ENCODE measurements at regions not wholly inside any gene's neighbourhood (a gene's known extent, or its start where the extent isn't known, plus 50 kb on each side); places are given as distances from the start of the nearest gene placed in this dataset.
"Not testable (repeated sequence)": the region's sequence is repeated elsewhere in the genome, so short reads cannot be mapped to it uniquely, and the experiment has no call there.

GRCh38 chr5:40453689-40454088, 226.0 kb upstream of the PTGER4 start:
- DNase-seq: no peak

DNA sequence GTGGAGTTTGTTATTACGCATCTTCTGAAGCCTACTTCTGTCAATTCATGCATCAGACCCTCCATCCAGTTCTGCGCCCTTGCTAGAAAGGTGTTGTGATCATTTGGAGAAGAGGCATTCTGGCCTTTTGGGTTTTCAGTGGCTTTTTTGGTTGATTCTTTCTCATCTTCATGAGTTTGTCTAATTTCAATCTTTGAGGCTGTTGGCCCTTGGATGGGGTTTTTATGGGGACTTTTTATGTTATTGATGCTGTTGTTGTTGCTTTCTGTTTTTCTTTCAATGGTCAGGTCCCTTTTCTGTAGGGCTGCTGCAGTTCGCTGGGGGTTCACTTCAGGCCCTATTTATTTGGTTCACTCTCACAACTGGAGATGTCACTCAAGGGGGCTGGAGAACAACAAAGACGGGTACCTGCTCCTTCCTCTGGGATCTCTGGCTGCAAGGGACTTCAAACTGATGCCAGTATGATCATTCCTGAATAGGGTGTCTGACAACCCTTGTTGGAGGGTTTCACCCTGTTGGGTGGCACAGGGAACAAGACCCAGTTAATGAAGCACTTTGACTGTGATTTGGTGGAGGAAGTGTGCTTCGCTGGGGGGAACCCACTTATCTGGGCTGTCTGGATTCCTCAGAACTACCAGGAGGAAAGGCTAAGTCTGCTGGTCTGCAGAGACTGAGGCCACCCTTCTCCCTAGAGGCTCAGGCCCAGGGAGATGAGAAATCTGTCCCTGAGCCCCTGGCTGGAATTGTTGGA, 226.7 kb upstream of the PTGER4 start:
- DNase-seq: no peak

DNA sequence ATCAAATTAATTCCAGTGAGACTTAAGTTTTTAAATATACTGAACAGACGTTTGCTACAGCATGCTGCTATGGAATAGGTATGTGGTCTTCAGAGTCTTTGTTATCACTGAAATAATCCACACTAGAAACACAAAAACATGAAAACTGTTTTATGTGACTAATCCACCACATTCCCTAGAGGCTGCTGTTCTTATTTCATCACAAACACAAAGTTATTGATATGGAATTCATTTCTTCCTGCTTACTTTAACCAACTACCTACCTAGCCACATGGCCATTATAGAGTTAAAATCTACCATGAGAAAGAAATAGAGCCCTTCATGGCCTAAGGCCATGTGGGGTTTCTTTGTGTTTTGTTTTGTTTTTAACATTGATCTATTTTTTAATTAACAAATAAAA, 232.3 kb upstream of the PTGER4 start:
- no peak for DNase-seq

DNA sequence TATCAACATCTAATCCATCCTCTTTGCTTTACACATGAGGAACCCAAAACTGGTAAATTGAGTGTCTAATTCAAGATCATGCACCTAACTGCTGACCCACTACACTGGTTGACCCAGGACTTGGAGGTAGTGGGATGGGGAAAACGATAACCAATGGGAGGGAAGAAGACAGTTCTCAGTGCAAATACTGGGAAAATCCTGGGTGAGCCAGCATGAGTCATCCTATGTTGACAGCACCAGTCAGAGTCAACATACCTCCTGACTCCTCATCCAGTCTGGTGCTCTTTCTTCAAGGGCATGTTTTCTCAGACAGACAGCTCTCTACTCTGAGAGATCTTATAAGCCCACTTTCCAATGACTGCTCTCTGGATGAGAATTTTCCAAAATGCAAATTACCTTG, 232.8 kb upstream of the PTGER4 start:
- peak in 1 of 2 donors; percentile 7 for DNase-seq

DNA sequence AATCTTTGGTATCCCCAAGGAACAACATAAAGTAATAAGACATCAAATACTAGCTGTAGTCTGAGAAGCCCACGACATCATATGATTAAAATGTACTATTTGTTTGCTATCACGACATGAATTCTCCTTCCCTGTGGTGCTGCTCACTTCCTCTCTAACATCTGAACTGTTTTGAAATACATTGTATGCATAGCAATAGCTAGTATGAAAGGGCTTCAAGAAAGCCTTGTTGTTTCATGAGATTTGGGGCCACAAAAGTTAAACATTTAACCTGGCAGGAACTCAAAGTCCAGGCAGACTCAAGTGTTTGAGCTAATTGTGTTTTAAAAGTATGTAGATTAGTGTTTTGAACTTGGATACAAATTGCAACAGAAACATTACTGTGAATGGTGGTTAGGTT, 237.4 kb upstream of the PTGER4 start:
- no peak for DNase-seq

- DNase-seq: peak; percentile 61 to 65
Measured at GRCh38 chr5:40441733-40442132, 238.0 kb upstream of the PTGER4 start.

- DNase-seq: no peak
Measured at GRCh38 chr5:40440746-40441145, 239.0 kb upstream of the PTGER4 start.

DNA sequence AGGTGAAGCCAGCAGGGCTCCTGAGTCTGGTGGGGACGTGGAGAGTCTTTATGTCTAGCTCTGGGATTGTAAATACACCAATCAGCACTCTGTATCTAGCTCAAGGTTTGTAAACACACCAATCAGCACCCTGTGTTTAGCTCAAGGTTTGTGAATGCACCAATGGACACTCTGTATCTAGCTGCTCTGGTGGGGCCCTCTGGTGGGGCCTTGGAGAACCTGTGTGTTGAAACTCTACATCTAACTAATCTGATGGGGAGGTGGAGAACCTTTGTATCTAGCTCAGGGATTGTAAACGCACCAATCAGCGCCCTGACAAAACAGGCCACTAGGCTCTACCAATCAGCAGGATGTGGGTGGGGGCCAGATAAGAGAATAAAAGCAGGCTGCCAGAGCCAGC, 240.6 kb upstream of the PTGER4 start:
- DNase-seq: peak; percentile 20 to 29

- DNase-seq: not testable (repeated sequence)
Measured at GRCh38 chr5:40438646-40439045, 241.1 kb upstream of the PTGER4 start.

DNA sequence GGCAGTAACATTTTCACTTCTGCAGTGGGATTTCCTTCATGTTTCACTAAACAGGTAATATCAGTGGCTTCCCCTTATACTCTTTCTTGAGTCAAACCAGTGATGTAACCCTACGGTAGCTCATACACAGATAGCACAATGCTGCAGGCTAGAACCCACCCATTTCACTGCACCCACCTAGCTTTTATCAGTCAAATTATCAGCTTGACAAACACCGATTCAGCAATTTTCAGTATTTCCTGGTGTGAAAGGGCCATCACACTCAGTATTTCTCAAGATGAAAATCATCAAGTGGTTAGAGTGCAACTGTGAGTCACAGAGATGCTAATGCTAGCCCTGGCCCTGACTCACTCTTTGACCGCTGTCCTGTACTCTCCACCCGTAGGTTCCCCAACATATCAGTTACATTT, 242.3 kb upstream of the PTGER4 start:
- DNase-seq: peak; percentile 16 to 21

DNA sequence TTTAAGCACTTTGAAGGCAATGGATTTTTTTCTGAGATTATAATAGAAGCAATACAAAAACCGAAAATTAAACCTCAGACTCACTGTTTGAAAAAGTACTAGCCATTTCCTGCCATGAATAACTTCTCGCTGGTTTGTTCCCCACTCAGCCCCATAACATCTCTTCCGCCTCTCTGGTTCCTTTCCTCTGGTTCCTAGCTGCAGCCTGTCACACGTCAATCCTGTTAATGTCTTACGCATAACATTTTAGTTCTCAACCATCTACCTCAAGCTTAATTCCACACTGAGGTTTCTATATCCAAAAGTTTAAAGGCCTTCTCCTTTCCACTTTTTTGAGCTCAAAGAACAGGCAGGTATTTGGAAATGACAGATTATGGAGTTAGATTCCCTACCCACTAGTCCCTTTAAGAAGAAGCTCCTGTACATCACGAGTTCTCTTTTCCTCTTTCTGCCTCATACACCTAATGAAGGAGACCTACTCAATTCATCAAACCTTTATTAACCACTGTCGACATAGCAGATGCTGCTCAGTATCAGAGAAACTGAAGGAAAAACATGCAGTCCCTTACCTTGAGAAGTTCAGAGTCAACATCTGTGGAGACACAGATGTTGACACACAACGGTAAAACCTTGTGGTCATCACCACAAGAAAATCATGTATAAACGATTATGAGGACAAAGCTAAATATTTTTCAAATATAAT, 243.0 kb upstream of the PTGER4 start:
- peak; percentile 29 to 36 for DNase-seq

DNA sequence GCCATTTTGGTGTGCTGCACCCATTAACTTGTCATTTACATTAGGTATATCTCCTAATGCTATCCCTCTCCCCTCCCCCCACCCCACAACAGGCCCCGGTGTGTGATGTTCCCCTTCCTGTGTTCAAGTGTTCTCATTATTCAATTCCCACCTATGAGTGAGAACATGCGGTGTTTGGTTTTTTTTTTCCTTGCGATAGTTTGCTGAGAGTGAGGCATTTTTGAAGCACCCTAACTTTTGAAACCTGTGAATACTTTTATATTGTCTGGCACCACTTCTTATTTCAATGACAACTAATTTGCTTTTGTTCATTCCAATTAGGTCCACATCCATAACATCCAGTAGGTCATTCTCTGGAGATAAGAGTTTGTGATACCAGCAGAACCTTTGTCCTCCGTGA, 244.0 kb upstream of the PTGER4 start:
- not testable (repeated sequence) for DNase-seq

- no peak for DNase-seq
Measured at GRCh38 chr5:40432836-40433235, 246.9 kb upstream of the PTGER4 start.

GRCh38 chr5:40431734-40432133, 248.0 kb upstream of the PTGER4 start:
- DNase-seq: no peak

- DNase-seq: no peak
Measured at GRCh38 chr5:40430101-40430710, 249.5 kb upstream of the PTGER4 start.

GRCh38 chr5:40429258-40430100, 250.2 kb upstream of the PTGER4 start:
- DNase-seq: no peak

DNA sequence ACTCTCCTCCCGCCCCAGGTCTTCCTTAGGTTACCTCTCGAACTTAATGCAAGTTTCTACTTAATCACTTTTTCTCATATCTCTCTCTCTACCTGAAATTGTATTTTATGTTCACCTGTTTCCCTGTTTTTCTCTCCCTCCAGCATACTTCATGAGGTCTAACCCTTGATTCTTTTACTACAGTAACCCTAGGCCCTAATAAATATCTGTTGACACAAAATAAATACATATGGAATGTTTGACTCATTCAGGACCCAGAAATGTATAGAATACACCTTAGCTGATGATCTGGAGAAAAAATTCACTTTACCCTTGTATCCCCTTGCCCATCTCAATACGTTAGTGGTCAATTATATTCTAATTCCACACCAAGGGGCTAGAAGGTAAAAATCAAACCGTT, 250.9 kb upstream of the PTGER4 start:
- no peak for DNase-seq

- peak in 1 of 2 donors; percentile 32 for DNase-seq
Measured at GRCh38 chr5:40428126-40428525, 251.6 kb upstream of the PTGER4 start.

DNA sequence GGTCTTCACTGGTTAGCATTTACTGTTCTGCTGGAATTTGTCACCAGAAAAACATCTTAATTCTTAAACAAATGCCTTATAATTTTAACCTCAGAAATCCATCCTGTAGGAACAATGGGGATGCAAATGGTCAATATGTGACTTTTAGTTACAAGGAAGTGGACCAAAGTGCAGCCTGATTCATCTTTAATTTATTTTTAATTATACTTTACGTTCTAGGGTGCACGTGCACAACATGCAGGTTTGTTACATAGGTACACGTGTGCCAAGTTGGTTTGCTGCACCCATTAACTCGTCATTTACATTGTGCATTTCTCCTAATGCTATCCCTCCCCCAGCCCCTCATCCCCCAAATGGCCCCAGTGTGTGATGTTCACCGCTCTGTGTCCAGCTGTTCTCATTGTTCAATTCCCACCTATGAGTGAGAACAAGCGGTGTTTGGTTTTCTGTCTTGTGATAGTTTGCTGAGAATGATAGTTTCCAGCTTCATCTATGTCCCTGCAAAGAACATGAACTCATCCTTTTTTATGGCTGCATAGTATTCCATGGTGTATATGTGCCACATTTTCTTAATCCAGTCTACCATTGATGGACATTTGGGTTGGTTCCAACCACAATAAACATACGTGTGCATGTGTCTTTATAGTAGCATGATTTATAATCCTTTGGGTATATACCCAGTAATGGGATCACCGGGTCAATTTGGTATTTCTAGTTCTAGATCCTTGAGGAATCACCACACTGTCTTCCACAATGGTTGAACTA, 262.5 kb upstream of the PTGER4 start:
- not testable (repeated sequence) for DNase-seq

DNA sequence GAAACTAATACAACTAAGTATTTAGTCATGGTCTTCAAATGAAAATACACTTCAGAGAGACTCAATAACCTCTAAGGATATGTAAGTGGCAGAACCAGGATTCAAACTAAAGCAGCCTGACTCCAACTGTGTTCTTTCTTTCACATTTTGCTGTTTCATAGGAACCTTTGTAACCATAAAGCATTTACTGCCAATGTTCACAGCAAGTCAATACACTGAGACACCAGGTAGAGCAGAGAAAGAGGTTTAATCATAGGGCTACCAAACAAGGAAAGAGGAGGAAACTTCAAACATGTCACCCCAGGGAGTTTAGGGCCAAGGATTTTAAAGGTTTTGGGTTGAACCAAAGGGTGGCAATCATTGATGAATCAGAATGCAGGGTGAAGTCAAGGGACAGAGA, 263.1 kb upstream of the PTGER4 start:
- no peak for DNase-seq

DNA sequence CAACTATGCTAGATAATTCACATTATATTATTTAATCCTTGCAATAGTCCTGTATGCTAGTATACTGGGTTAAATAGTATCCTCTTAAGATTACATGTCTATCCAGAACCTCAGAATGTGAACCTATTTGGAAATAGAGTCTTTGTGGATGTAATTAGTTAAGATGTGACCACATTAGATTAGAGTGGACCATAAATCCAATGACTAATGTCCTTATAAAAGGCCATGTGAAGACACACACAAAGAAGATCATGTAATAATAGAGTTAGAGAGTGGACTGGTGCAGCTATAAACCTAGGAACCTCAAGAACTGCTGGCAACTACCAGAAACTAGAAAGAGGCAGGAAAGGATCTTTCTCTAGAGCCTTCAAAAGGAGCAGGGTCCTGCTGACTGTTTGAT, 263.6 kb upstream of the PTGER4 start:
- no peak for DNase-seq

DNA sequence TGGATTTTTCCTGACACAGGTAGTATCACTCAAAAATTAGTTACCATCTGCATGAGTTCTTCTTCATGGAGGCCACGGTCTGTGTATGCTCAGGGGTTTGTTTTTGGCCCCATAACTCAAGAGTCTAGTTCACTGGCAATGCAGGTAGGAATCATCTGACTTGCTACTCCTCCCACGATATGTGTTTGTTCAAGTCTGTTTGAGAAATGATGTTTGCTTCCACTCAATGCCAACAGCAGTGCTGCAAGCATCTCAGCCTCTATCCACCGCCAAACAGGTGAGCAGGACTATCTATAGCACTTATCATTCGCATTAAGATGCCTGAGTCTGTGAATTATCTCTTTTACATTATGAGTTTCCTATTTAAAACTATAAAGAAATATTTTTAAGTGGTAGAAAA, 264.8 kb upstream of the PTGER4 start:
- DNase-seq: no peak
